Smooth muscle cell (in vitro differentiated cells): ENCODE measurements at regions not wholly inside any gene's neighbourhood (a gene's known extent, or its start where the extent isn't known, plus 50 kb on each side); places are given as distances from the start of the nearest gene placed in this dataset.

Experiments
- DNase-seq: peaks from one replicate; lab custom pipeline; 2025; ENCODE audit not compliant: unreplicated experiment; lab: John Stamatoyannopoulos, UW
- H2AFZ ChIP-seq: fragments of 200-600 bp; sonication (generic); 2 replicates; pipeline ENCODE4 v1.6.0; 2016; ENCODE audit warnings: antibody characterized with exemption, low read depth, mild to moderate bottlenecking
- H3F3A ChIP-seq: fragments of 200-600 bp; sonication (generic); 2 replicates; pipeline ENCODE4 v1.6.0; 2017; ENCODE audit warnings: antibody characterized with exemption, low read depth
- H3K27ac ChIP-seq: fragments of 200-600 bp; sonication (generic); 2 replicates; pipeline ENCODE4 v1.5.1; 2016; ENCODE audit warnings: low read depth, mild to moderate bottlenecking
- H3K27me3 ChIP-seq: fragments of 200-600 bp; sonication (generic); 2 replicates; pipeline ENCODE4 v1.6.1; 2016; ENCODE audit warnings: low read depth, mild to moderate bottlenecking
- H3K36me3 ChIP-seq: fragments of 200-600 bp; sonication (generic); 2 replicates; pipeline ENCODE4 v1.5.1; 2016; ENCODE audit warnings: low read depth
- H3K4me1 ChIP-seq: fragments of 200-600 bp; sonication (generic); 2 replicates; pipeline ENCODE4 v1.5.1; 2016; ENCODE audit warnings: low read depth
- H3K4me2 ChIP-seq: fragments of 200-600 bp; sonication (generic); 2 replicates; pipeline ENCODE4 v1.6.0; 2016; ENCODE audit warnings: mild to moderate bottlenecking
- H3K4me3 ChIP-seq: fragments of 200-600 bp; sonication (generic); 2 replicates; pipeline ENCODE4 v1.5.1; 2016; ENCODE audit warnings: mild to moderate bottlenecking
- H3K79me2 ChIP-seq: fragments of 200-600 bp; sonication (generic); 2 replicates; pipeline ENCODE4 v1.6.0; 2016; ENCODE audit warnings: low read depth, mild to moderate bottlenecking
- H3K9ac ChIP-seq: fragments of 200-600 bp; sonication (generic); 2 replicates; pipeline ENCODE4 v1.6.0; 2016; ENCODE audit warnings: low read depth
- H3K9me3 ChIP-seq: fragments of 200-600 bp; sonication (generic); replicated peaks from 2 replicates; pipeline ENCODE4 v1.5.1; 2016; ENCODE audit warnings: low read depth
- H4K20me1 ChIP-seq: fragments of 200-600 bp; sonication (generic); 2 replicates; pipeline ENCODE4 v1.6.0; 2016; ENCODE audit warnings: low read depth
- WGBS: methylation state at CpG from one replicate; pipeline ENCODE4 v1.1.7; 2016; ENCODE audit warnings: low lambda C conversion rate; 5-methylcytosine and 5-hydroxymethylcytosine counted together
- TF ChIP-seq, protein P1 (sequence below): fragments of 200-600 bp; sonication (generic); IDR thresholded peaks from 2 replicates; pipeline ENCODE4 v1.5.1; 2017; ENCODE audit warnings: borderline replicate concordance, mild to moderate bottlenecking, antibody characterized with exemption; ENCODE audit not compliant: insufficient read depth, poor library complexity, severe bottlenecking

DNA sequence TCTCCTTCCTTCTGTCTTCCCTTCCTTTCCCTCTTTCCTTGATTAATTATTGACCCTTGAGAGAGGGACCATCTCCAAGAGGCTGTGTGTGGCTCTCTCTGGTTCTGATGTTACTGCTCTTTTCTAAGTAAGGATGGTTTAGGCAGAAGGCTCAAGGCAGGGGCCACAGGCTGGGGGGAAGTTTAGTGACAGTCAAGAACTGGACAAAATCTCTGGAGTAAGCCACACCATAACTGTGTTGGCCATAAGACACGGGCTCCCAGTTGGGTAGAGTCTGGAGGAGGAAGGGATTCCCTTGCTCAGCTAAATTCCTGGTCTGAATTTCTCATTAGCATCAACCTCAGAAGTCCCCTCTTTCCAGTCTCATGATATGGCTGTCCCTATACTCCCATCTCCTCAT lies 74.7 kb downstream of the BUD13 start:
- Histone ChIP-seq H3K36me3 (no peaks in the 10 kb centered on the region), H4K20me1 (no peaks in the 10 kb centered on the region), H3K27ac (no peak overlapping the region), H2AFZ (no peak overlapping the region), H3K27me3 (no peaks in the 10 kb centered on the region), H3K4me3 (no peak overlapping the region), H3K4me2 (no peak overlapping the region), H3K9ac (no peak overlapping the region), H3F3A (no peaks in the 10 kb centered on the region), H3K79me2 (no peaks in the 10 kb centered on the region), H3K9me3 (no peaks in the 10 kb centered on the region), H3K4me1 (peaks cover 6% of the 10 kb centered on the region)
- no peak for DNase-seq
- WGBS = 79% methylated on average over 1 of the region's 1 CpG
- TF ChIP-seq, protein P1, sequence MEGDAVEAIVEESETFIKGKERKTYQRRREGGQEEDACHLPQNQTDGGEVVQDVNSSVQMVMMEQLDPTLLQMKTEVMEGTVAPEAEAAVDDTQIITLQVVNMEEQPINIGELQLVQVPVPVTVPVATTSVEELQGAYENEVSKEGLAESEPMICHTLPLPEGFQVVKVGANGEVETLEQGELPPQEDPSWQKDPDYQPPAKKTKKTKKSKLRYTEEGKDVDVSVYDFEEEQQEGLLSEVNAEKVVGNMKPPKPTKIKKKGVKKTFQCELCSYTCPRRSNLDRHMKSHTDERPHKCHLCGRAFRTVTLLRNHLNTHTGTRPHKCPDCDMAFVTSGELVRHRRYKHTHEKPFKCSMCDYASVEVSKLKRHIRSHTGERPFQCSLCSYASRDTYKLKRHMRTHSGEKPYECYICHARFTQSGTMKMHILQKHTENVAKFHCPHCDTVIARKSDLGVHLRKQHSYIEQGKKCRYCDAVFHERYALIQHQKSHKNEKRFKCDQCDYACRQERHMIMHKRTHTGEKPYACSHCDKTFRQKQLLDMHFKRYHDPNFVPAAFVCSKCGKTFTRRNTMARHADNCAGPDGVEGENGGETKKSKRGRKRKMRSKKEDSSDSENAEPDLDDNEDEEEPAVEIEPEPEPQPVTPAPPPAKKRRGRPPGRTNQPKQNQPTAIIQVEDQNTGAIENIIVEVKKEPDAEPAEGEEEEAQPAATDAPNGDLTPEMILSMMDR = no peak

DNA sequence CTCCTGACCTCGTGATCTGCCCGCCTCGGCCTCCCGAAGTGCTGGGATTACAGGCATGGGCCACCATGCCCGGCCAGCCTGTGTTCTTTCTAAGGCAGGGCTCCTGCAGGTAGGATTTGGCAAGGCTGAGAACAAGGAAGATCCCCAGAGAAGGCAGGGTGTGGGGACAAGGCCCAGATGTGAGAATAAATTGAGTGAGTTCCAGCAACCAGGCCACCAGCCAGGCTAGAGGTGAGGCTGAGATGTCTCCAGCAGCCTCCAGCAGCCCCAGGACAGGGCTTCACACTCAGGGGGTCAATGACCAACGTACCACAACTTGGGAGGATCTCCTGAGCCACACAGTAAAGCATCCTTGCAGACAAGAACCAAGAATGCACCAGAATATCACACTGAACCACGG lies 75.1 kb downstream of the BUD13 start:
- Histone ChIP-seq H3K79me2 (no peaks in the 10 kb centered on the region), H3K9me3 (no peaks in the 10 kb centered on the region), H3K9ac (no peak overlapping the region), H3K27me3 (no peaks in the 10 kb centered on the region), H3K4me3 (no peak overlapping the region), H3K4me1 (peaks cover 3% of the 10 kb centered on the region), H4K20me1 (no peaks in the 10 kb centered on the region), H3K4me2 (no peak overlapping the region), H3K36me3 (no peaks in the 10 kb centered on the region), H3F3A (no peaks in the 10 kb centered on the region), H2AFZ (no peak overlapping the region), H3K27ac (no peak overlapping the region)
- 81% methylated on average over 7 of the region's 7 CpGs for WGBS
- DNase-seq = no peak
- TF ChIP-seq, protein P1 = no peak

DNA sequence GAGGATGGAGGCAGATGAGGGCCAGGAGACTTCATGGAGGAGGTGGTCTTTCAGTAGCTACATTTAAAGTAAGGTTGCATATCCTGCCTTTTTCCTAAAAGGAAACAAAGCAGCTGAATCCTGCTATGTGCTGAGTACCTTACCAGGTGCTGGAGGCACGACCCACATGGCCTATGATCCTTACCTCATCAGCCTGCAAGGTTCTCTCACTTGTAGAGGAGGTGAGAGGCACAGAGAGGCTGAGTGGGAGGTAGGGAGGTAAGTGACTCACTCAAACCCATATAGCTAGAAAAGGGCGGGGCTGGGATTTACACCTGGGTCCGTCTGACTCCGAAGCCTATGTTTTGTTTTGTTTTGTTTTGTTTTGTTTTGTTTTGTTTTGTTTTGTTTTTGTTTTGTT lies 75.8 kb downstream of the BUD13 start:
- H3K27me3 ChIP-seq = no peaks in the 10 kb centered on the region
- 61% methylated on average over 4 of the region's 4 CpGs for WGBS
- TF ChIP-seq, protein P1 = no peak
- DNase-seq = no peak
- peak overlapping the region; percentile 65 for H3K4me2 ChIP-seq
- no peaks in the 10 kb centered on the region for H4K20me1 ChIP-seq
- H3K36me3 ChIP-seq = no peaks in the 10 kb centered on the region
- peaks cover 3% of the 10 kb centered on the region for H3K4me1 ChIP-seq
- no peaks in the 10 kb centered on the region for H3K9me3 ChIP-seq
- no peak overlapping the region for H2AFZ ChIP-seq
- no peaks in the 10 kb centered on the region for H3K79me2 ChIP-seq
- no peaks in the 10 kb centered on the region for H3F3A ChIP-seq
- H3K4me3 ChIP-seq = no peak overlapping the region
- H3K27ac ChIP-seq = no peak overlapping the region
- H3K9ac ChIP-seq = no peak overlapping the region

DNA sequence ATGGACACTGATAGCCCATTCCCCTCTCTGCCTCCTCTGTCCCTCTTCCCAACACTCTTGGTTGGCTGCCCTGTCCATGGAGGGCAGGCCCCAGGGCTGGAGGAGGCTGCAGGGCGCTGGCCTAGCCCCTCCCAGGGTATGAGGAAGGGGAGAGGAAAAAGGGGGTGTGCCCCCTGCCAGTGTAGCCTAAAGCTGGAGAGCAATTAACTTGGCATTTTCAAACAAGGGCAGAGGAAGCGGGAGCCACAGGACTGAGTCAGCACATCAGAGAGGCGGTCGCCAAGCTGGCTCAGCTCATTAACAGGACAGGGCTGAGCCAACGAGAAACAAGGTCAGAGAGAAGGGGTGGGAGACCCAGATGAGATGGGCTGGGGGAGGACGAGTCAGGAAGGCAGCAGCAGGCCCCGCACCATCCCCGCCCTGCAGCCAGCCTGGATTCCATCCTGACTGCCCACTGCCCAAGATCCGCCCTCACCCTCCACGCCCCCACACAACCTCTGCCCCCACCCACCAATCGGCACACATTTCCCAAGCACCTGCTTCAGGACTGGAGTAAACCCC lies 76.3 kb downstream of the BUD13 start:
- 19% methylated on average over 6 of the region's 11 CpGs for WGBS
- Histone ChIP-seq H3K27me3 (no peaks in the 10 kb centered on the region), H4K20me1 (no peaks in the 10 kb centered on the region), H3K4me2 (peak overlapping the region; percentile 65), H3K4me3 (no peak overlapping the region), H3K4me1 (peaks cover 3% of the 10 kb centered on the region), H3K27ac (no peak overlapping the region), H3F3A (no peaks in the 10 kb centered on the region), H2AFZ (no peak overlapping the region), H3K36me3 (no peaks in the 10 kb centered on the region), H3K9me3 (no peaks in the 10 kb centered on the region), H3K9ac (no peak overlapping the region), H3K79me2 (no peaks in the 10 kb centered on the region)
- DNase-seq = no peak
- TF ChIP-seq, protein P1 = no peak
